Suprapubic skin (tissue), 4 donors: ENCODE measurements at regions not wholly inside any gene's neighbourhood (a gene's known extent, or its start where the extent isn't known, plus 50 kb on each side); places are given as distances from the start of the nearest gene placed in this dataset.

Source experiments
- DNase-seq, 2 donors: peaks; one replicate each; pipeline ENCODE4 v3.0.0-alpha.2; 2019; ENCODE audit warnings: low spot score in 2 of 2
- H3K27ac ChIP-seq: fragments of 200-600 bp; sonication (generic); one replicate; pipeline ENCODE4 v1.5.1; 2019
- H3K27me3 ChIP-seq: fragments of 200-600 bp; sonication (generic); one replicate; pipeline ENCODE4 v1.5.1; 2019
- H3K36me3 ChIP-seq: fragments of 200-600 bp; sonication (generic); one replicate; pipeline ENCODE4 v1.5.1; 2019
- H3K4me1 ChIP-seq: fragments of 200-600 bp; sonication (generic); one replicate; pipeline ENCODE4 v1.5.1; 2019
- H3K4me3 ChIP-seq: fragments of 200-600 bp; sonication (generic); one replicate; pipeline ENCODE4 v1.5.1; 2019; ENCODE audit warnings: mild to moderate bottlenecking
- H3K9me3 ChIP-seq: fragments of 200-600 bp; sonication (generic); one replicate; pipeline ENCODE4 v1.5.1; 2019
- EP300 ChIP-seq: sonication (generic); formaldehyde crosslinking; IDR thresholded peaks from one replicate; pipeline ENCODE4 v1.6.1; 2017; ENCODE audit warnings: antibody characterized with exemption
- POLR2A ChIP-seq, 2 donors: fragments of 450-650 bp; IDR thresholded peaks; one replicate each; pipeline ENCODE4 v1.6.1; 2017; ENCODE audit warnings: antibody characterized with exemption in 2 of 2, mild to moderate bottlenecking in 2 of 2, moderate library complexity in 2 of 2
- POLR2AphosphoS5 ChIP-seq, 3 donors: sonication (generic); formaldehyde crosslinking; IDR thresholded peaks; one replicate each; pipeline ENCODE4 v1.6.1; 2017; ENCODE audit warnings: antibody characterized with exemption in 3 of 3
- WGBS: methylation state at CpG from one replicate; pipeline ENCODE4 v1.1.5; 2018; 5-methylcytosine and 5-hydroxymethylcytosine counted together
- TF ChIP-seq, protein P1 (sequence below), 2 donors: fragments of 200-600 bp in 1 of 2; fragments of 450-650 bp in 1 of 2; sonication (generic) in 1 of 2; IDR thresholded peaks; one replicate each; pipeline ENCODE4 v1.5.1; 2016 to 2019; ENCODE audit warnings: antibody characterized with exemption in 2 of 2, mild to moderate bottlenecking in 1 of 2, moderate library complexity in 1 of 2

DNA sequence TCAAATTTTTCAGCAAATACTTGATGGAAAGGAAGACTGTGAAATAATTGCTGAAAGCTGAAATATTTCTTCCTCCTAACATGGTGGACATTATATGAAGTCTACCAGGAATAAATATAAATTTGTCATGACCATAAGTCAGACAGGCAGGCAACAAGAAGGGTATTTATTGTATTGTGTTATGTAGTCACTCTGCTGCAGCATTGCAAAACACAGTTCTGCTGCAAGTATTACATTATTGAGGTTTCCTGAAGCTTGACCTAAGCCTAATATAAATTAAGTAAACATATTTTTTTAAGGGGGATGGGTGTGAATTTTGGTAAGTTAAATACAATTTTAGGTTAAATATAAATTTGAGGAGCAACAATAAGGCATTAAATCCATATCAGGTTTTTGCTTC is 60.2 kb upstream of the MAOA start:
- H3K27me3 ChIP-seq, result no peaks in the 10 kb centered on the region
- no peaks in the 10 kb centered on the region for H3K9me3 ChIP-seq
- TF ChIP-seq EP300 (no peak), POLR2A (IDR thresholded peaks at IDR 0.05) (no peak), POLR2AphosphoS5 (IDR thresholded peaks at IDR 0.05) (no peak)
- TF ChIP-seq, protein P1, sequence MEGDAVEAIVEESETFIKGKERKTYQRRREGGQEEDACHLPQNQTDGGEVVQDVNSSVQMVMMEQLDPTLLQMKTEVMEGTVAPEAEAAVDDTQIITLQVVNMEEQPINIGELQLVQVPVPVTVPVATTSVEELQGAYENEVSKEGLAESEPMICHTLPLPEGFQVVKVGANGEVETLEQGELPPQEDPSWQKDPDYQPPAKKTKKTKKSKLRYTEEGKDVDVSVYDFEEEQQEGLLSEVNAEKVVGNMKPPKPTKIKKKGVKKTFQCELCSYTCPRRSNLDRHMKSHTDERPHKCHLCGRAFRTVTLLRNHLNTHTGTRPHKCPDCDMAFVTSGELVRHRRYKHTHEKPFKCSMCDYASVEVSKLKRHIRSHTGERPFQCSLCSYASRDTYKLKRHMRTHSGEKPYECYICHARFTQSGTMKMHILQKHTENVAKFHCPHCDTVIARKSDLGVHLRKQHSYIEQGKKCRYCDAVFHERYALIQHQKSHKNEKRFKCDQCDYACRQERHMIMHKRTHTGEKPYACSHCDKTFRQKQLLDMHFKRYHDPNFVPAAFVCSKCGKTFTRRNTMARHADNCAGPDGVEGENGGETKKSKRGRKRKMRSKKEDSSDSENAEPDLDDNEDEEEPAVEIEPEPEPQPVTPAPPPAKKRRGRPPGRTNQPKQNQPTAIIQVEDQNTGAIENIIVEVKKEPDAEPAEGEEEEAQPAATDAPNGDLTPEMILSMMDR (IDR thresholded peaks at IDR 0.05), result no peak
- H3K4me3 ChIP-seq, result no peak overlapping the region
- DNase-seq, result no peak
- H3K36me3 ChIP-seq, result no peaks in the 10 kb centered on the region
- no peak overlapping the region for H3K27ac ChIP-seq
- peaks cover 10% of the 10 kb centered on the region for H3K4me1 ChIP-seq

DNA sequence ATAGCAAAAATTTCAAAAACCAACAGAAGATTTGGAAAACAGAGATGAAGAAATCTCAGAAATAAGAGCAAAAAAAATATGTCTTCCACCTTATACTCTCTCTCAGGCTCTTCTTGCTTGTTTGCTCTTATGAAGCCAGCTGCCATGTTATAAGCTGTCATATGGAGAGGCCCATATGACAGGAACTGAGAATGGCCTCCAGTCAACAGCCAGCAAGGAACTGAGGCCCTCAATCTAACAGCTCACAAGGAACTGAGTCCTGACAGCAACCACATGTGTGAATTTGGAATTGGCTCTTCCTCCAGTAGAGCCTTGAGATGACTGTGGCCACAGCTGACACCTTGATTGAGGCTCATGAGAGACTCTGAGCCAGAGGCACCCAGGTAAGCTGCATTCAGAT is 51.3 kb upstream of the MAOA start:
- Histone ChIP-seq H3K27me3 (no peaks in the 10 kb centered on the region), H3K27ac (no peak overlapping the region), H3K4me3 (no peak overlapping the region), H3K36me3 (no peaks in the 10 kb centered on the region), H3K9me3 (no peaks in the 10 kb centered on the region), H3K4me1 (no peaks in the 10 kb centered on the region)
- DNase-seq, result no peak
- TF ChIP-seq EP300 (no peak), POLR2AphosphoS5 (IDR thresholded peaks at IDR 0.05) (no peak), POLR2A (IDR thresholded peaks at IDR 0.05) (no peak)
- TF ChIP-seq, protein P1 (IDR thresholded peaks at IDR 0.05), result no peak

DNA sequence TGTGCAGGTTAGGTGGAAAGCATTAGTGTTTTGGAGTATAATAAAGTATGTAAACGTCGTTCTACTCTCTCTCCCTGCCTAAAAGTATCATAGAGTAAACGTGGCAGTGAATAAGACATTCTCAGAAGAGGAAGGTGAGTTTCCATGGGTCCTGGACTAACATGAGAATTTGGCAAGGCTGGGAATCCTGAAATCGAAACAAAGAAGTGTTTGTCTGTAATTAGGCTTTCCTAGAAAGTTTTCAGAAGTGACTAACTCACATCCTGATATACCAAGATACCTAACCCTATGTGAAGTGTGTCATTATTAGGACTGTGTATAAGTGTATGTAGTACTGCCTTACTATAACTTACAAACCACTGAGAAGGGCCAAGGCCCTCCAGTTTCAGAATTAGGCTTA is 50.7 kb upstream of the MAOA start:
- no peak overlapping the region for H3K4me3 ChIP-seq
- TF ChIP-seq, protein P1 (IDR thresholded peaks at IDR 0.05), result no peak
- TF ChIP-seq POLR2AphosphoS5 (IDR thresholded peaks at IDR 0.05), result no peak
- TF ChIP-seq POLR2A (IDR thresholded peaks at IDR 0.05), result no peak
- TF ChIP-seq EP300, result no peak
- WGBS, result 76% methylated on average over 4 of the region's 4 CpGs
- no peak overlapping the region for H3K27ac ChIP-seq
- no peaks in the 10 kb centered on the region for H3K9me3 ChIP-seq
- no peaks in the 10 kb centered on the region for H3K36me3 ChIP-seq
- DNase-seq, result no peak
- no peaks in the 10 kb centered on the region for H3K4me1 ChIP-seq
- no peaks in the 10 kb centered on the region for H3K27me3 ChIP-seq
